ENCODE measurements at regions not wholly inside any gene's neighbourhood (a gene's known extent, or its start where the extent isn't known, plus 50 kb on each side); places are given as distances from the start of the nearest gene placed in this dataset.

- Histone ChIP-seq H3K27me3 (ENCODE audit: control insufficient read depth, insufficient read depth, low read length) (no peaks in the 10 kb centered on the region), H3K27ac (ENCODE audit: low read length) (no peak overlapping the region), H3K4me1 (ENCODE audit: control insufficient read depth, insufficient read depth, low read length) (no peaks in the 10 kb centered on the region), H3K9me3 (ENCODE audit: control insufficient read depth, insufficient read depth, low read depth, low read length) (no peaks in the 10 kb centered on the region), H3K4me3 (ENCODE audit: low read depth in 2 of 2, low read length in 2 of 2) (no peak overlapping the region), H3K36me3 (ENCODE audit: control insufficient read depth, insufficient read depth, low read length) (no peaks in the 10 kb centered on the region)
- intact Hi-C loops (cut with micrococcal nuclease; ENCODE audit: unreplicated experiment), result no loop called here
- ATAC-seq (no peak), DNase-seq (ENCODE audit: low read depth, low spot score) (no peak)
- ChIA-PET CTCF (no interaction called here), POLR2A (no interaction called here)
- TF ChIP-seq POLR2AphosphoS5 (IDR thresholded peaks at IDR 0.05; ENCODE audit: low read depth, low read length) (no peak), TCF7L2 (IDR thresholded peaks at IDR 0.05; ENCODE audit: low read depth, low read length) (no peak), SIN3A (IDR thresholded peaks at IDR 0.05; ENCODE audit: borderline replicate concordance, insufficient read depth, low read depth, low read length) (no peak)
- TF ChIP-seq, protein P1, sequence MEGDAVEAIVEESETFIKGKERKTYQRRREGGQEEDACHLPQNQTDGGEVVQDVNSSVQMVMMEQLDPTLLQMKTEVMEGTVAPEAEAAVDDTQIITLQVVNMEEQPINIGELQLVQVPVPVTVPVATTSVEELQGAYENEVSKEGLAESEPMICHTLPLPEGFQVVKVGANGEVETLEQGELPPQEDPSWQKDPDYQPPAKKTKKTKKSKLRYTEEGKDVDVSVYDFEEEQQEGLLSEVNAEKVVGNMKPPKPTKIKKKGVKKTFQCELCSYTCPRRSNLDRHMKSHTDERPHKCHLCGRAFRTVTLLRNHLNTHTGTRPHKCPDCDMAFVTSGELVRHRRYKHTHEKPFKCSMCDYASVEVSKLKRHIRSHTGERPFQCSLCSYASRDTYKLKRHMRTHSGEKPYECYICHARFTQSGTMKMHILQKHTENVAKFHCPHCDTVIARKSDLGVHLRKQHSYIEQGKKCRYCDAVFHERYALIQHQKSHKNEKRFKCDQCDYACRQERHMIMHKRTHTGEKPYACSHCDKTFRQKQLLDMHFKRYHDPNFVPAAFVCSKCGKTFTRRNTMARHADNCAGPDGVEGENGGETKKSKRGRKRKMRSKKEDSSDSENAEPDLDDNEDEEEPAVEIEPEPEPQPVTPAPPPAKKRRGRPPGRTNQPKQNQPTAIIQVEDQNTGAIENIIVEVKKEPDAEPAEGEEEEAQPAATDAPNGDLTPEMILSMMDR (IDR thresholded peaks at IDR 0.05), result no peak
- TF ChIP-seq, protein P2, sequence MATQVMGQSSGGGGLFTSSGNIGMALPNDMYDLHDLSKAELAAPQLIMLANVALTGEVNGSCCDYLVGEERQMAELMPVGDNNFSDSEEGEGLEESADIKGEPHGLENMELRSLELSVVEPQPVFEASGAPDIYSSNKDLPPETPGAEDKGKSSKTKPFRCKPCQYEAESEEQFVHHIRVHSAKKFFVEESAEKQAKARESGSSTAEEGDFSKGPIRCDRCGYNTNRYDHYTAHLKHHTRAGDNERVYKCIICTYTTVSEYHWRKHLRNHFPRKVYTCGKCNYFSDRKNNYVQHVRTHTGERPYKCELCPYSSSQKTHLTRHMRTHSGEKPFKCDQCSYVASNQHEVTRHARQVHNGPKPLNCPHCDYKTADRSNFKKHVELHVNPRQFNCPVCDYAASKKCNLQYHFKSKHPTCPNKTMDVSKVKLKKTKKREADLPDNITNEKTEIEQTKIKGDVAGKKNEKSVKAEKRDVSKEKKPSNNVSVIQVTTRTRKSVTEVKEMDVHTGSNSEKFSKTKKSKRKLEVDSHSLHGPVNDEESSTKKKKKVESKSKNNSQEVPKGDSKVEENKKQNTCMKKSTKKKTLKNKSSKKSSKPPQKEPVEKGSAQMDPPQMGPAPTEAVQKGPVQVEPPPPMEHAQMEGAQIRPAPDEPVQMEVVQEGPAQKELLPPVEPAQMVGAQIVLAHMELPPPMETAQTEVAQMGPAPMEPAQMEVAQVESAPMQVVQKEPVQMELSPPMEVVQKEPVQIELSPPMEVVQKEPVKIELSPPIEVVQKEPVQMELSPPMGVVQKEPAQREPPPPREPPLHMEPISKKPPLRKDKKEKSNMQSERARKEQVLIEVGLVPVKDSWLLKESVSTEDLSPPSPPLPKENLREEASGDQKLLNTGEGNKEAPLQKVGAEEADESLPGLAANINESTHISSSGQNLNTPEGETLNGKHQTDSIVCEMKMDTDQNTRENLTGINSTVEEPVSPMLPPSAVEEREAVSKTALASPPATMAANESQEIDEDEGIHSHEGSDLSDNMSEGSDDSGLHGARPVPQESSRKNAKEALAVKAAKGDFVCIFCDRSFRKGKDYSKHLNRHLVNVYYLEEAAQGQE (IDR thresholded peaks at IDR 0.05; ENCODE audit: insufficient read depth in 1 of 2, low read depth in 2 of 2, low read length in 1 of 2), result no peak
- BruUV-seq (replicated peaks), result no TSS peak
- in situ Hi-C loops (cut with HindIII; ENCODE audit: low pct_unique_long_range_greater_than_20kb, low sequenced_read_pairs), result no loop called here
Observed at GRCh38 chr4:184275766-184276165, 58.1 kb upstream of the ENPP6 start.

- Histone ChIP-seq H3K27ac (ENCODE audit: low read length) (no peak overlapping the region), H3K9me3 (ENCODE audit: control insufficient read depth, insufficient read depth, low read depth, low read length) (no peaks in the 10 kb centered on the region), H3K36me3 (ENCODE audit: control insufficient read depth, insufficient read depth, low read length) (no peaks in the 10 kb centered on the region), H3K4me3 (ENCODE audit: low read depth in 2 of 2, low read length in 2 of 2) (no peak overlapping the region), H3K4me1 (ENCODE audit: control insufficient read depth, insufficient read depth, low read length) (no peaks in the 10 kb centered on the region), H3K27me3 (ENCODE audit: control insufficient read depth, insufficient read depth, low read length) (no peaks in the 10 kb centered on the region)
- no peak for DNase-seq (ENCODE audit: low read depth, low spot score)
- ChIA-PET POLR2A (interaction anchor here (0.6 kb wide), 1 partner anchor 436 kb away, joined by 4 read pairs; no protein-coding TSS in a partner anchor), CTCF (no interaction called here)
- no TSS peak for BruUV-seq (replicated peaks)
- intact Hi-C loops (cut with micrococcal nuclease; ENCODE audit: unreplicated experiment) (no loop called here), in situ Hi-C loops (cut with HindIII; ENCODE audit: low pct_unique_long_range_greater_than_20kb, low sequenced_read_pairs) (no loop called here)
- ATAC-seq, result no peak
- TF ChIP-seq, protein P2 (IDR thresholded peaks at IDR 0.05; ENCODE audit: insufficient read depth in 1 of 2, low read depth in 2 of 2, low read length in 1 of 2), result no peak
Observed at GRCh38 chr4:184274286-184274951, 56.7 kb upstream of the ENPP6 start.

Data from Panc1 (cell line).